ENCODE measurements at regions not wholly inside any gene's neighbourhood (a gene's known extent, or its start where the extent isn't known, plus 50 kb on each side); places are given as distances from the start of the nearest gene placed in this dataset.

- Mint-ChIP-seq H3K9me3 (ENCODE audit: low read depth) (no peaks in the 10 kb centered on the region), H3K4me1 (ENCODE audit: low read depth) (no peaks in the 10 kb centered on the region), H3K27me3 (peaks cover 6% of the 10 kb centered on the region), H3K4me3 (ENCODE audit: low read depth) (no peak overlapping the region), H3K36me3 (ENCODE audit: insufficient read depth) (no peaks in the 10 kb centered on the region), H3K27ac (no peak overlapping the region)
- TF ChIP-seq CTCF (IDR thresholded peaks at IDR 0.05; ENCODE audit: unreplicated experiment) = no peak
- no peak for DNase-seq (ENCODE audit: low spot score, unreplicated experiment)
These were observed 512.7 kb downstream of the DHX35 start for GRCh38 chr20:39474879-39475278.

DNA sequence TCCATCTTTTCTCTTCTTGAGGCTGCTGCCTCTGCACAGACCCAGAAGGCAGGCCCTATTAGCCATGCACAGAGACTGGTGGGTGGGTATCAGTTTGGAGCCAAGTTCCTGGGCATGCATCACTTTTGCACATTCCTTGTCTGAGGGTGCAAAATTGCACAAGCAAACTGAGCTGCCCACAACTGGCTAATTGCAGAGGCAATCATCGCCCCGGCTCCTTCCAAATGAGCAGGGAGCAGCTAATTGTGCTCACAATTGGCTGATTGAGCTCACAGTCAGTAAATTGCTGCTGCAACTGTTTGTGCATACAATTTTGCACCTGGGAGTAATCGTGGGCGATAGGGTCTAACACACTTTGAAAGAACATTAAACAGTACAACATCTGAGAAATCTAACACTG lies 511.4 kb downstream of the DHX35 start:
- no peak overlapping the region for H3K27ac Mint-ChIP-seq
- H3K9me3 Mint-ChIP-seq (ENCODE audit: low read depth) = no peaks in the 10 kb centered on the region
- H3K4me3 Mint-ChIP-seq (ENCODE audit: low read depth) = no peak overlapping the region

DNA sequence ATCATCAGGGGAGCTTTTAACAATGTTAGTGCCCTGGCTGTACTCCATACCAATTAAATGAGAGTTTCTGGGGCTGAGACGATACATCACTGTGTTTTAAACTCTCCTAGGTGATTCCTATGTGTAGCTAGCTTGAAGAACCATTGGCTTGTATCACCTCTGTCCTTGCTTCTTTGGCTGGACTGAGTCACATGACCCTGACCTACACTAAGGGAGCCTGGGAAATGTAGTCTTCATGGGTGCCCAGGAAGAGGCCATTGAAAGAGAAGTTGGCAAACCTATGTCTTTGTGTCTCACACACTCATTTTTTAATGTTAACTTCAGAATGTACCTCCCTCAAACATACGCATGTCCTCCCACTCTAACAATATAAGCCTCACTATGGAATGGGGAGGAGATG lies 506.6 kb downstream of the DHX35 start:
- TF ChIP-seq CTCF (IDR thresholded peaks at IDR 0.05; ENCODE audit: unreplicated experiment) = no peak
- Mint-ChIP-seq H3K9me3 (ENCODE audit: low read depth) (no peaks in the 10 kb centered on the region), H3K4me1 (ENCODE audit: low read depth) (peaks cover 4% of the 10 kb centered on the region), H3K4me3 (ENCODE audit: low read depth) (no peak overlapping the region), H3K27ac (no peak overlapping the region), H3K36me3 (ENCODE audit: insufficient read depth) (no peaks in the 10 kb centered on the region), H3K27me3 (peaks cover 11% of the 10 kb centered on the region)
- DNase-seq (ENCODE audit: low spot score, unreplicated experiment) = no peak

More for the DNA sequence above, 511.4 kb downstream of the DHX35 start:
- no peaks in the 10 kb centered on the region for H3K36me3 Mint-ChIP-seq (ENCODE audit: insufficient read depth)
- no peaks in the 10 kb centered on the region for H3K4me1 Mint-ChIP-seq (ENCODE audit: low read depth)
- H3K27me3 Mint-ChIP-seq = peaks cover 6% of the 10 kb centered on the region
- no peak for DNase-seq (ENCODE audit: low spot score, unreplicated experiment)
- TF ChIP-seq CTCF (IDR thresholded peaks at IDR 0.05; ENCODE audit: unreplicated experiment) = no peak

- Mint-ChIP-seq H3K9me3 (ENCODE audit: low read depth) (no peaks in the 10 kb centered on the region), H3K4me3 (ENCODE audit: low read depth) (no peak overlapping the region), H3K27me3 (peaks cover 19% of the 10 kb centered on the region), H3K4me1 (ENCODE audit: low read depth) (peaks cover 4% of the 10 kb centered on the region), H3K27ac (no peak overlapping the region), H3K36me3 (ENCODE audit: insufficient read depth) (no peaks in the 10 kb centered on the region)
- no peak for DNase-seq (ENCODE audit: low spot score, unreplicated experiment)
- no peak for TF ChIP-seq CTCF (IDR thresholded peaks at IDR 0.05; ENCODE audit: unreplicated experiment)
These were observed 502.1 kb downstream of the DHX35 start for GRCh38 chr20:39464238-39464637.

- H3K27me3 Mint-ChIP-seq = peaks cover 34% of the 10 kb centered on the region
- H3K9me3 Mint-ChIP-seq (ENCODE audit: low read depth) = no peaks in the 10 kb centered on the region
- H3K27ac Mint-ChIP-seq = no peak overlapping the region
- H3K36me3 Mint-ChIP-seq (ENCODE audit: insufficient read depth) = no peaks in the 10 kb centered on the region
- H3K4me3 Mint-ChIP-seq (ENCODE audit: low read depth) = no peak overlapping the region
- TF ChIP-seq CTCF (IDR thresholded peaks at IDR 0.05; ENCODE audit: unreplicated experiment) = no peak
- DNase-seq (ENCODE audit: low spot score, unreplicated experiment) = no peak
- peaks cover 4% of the 10 kb centered on the region for H3K4me1 Mint-ChIP-seq (ENCODE audit: low read depth)
These were observed 500.3 kb downstream of the DHX35 start for GRCh38 chr20:39462416-39462945.

All from progenitor cell of endocrine pancreas (in vitro differentiated cells).